Stimulated activated CD8-positive, alpha-beta memory T cell treated with anti-CD3 and anti-CD28 coated beads, Interleukin-7, amount 100 ng/mL, for 24 hours (primary cell): ENCODE measurements at regions not wholly inside any gene's neighbourhood (a gene's known extent, or its start where the extent isn't known, plus 50 kb on each side); places are given as distances from the start of the nearest gene placed in this dataset.

ENCODE experiments used
- DNase-seq: peaks from one replicate; pipeline ENCODE4 v3.0.0-alpha.2; 2020; ENCODE audit warnings: low read depth

GRCh38 chr10:78876449-78876848 is 192.3 kb upstream of the ZMIZ1 start:
- DNase-seq: no peak

- no peak for DNase-seq
These were observed 189.1 kb upstream of the ZMIZ1 start for GRCh38 chr10:78879621-78880020.

GRCh38 chr10:78886129-78886528 is 182.6 kb upstream of the ZMIZ1 start:
- DNase-seq: no peak

GRCh38 chr10:78889536-78890063 is 179.2 kb upstream of the ZMIZ1 start:
- DNase-seq: no peak

- no peak for DNase-seq
These were observed 178.3 kb upstream of the ZMIZ1 start for GRCh38 chr10:78890506-78890905.

- no peak for DNase-seq
These were observed 177.0 kb upstream of the ZMIZ1 start for GRCh38 chr10:78891741-78892140.

GRCh38 chr10:78892338-78893176 is 176.2 kb upstream of the ZMIZ1 start:
- no peak for DNase-seq

- no peak for DNase-seq
These were observed 175.5 kb upstream of the ZMIZ1 start for GRCh38 chr10:78893217-78893616.

GRCh38 chr10:78894089-78894840 is 174.5 kb upstream of the ZMIZ1 start:
- no peak for DNase-seq

- DNase-seq: no peak
These were observed 173.9 kb upstream of the ZMIZ1 start for GRCh38 chr10:78894841-78895195.

GRCh38 chr10:78895469-78895868 is 173.3 kb upstream of the ZMIZ1 start:
- DNase-seq: no peak

GRCh38 chr10:78896159-78896928 is 172.4 kb upstream of the ZMIZ1 start:
- DNase-seq: no peak

GRCh38 chr10:78898341-78899097 is 170.2 kb upstream of the ZMIZ1 start:
- DNase-seq: no peak

- DNase-seq: no peak
These were observed 169.5 kb upstream of the ZMIZ1 start for GRCh38 chr10:78899098-78899754.

GRCh38 chr10:78899996-78900714 is 168.6 kb upstream of the ZMIZ1 start:
- DNase-seq: no peak

GRCh38 chr10:78900715-78901430 is 167.9 kb upstream of the ZMIZ1 start:
- no peak for DNase-seq

GRCh38 chr10:78901694-78902093 is 167.1 kb upstream of the ZMIZ1 start:
- DNase-seq: no peak

GRCh38 chr10:78902815-78903214 is 166.0 kb upstream of the ZMIZ1 start:
- DNase-seq: no peak

GRCh38 chr10:78903341-78903940 is 165.3 kb upstream of the ZMIZ1 start:
- DNase-seq: no peak
